HG02610 (cell line): ENCODE measurements at regions not wholly inside any gene's neighbourhood (a gene's known extent, or its start where the extent isn't known, plus 50 kb on each side); places are given as distances from the start of the nearest gene placed in this dataset.
"Not testable (repeated sequence)": the region's sequence is repeated elsewhere in the genome, so short reads cannot be mapped to it uniquely, and the experiment has no call there.

Experiments used
- ATAC-seq: cut with Tn5 transposase; IDR thresholded peaks from one replicate; pipeline ENCODE4 v1.9.1; 2021; ENCODE audit warnings: mild to moderate bottlenecking, moderate library complexity; ENCODE audit not compliant: unreplicated experiment

DNA sequence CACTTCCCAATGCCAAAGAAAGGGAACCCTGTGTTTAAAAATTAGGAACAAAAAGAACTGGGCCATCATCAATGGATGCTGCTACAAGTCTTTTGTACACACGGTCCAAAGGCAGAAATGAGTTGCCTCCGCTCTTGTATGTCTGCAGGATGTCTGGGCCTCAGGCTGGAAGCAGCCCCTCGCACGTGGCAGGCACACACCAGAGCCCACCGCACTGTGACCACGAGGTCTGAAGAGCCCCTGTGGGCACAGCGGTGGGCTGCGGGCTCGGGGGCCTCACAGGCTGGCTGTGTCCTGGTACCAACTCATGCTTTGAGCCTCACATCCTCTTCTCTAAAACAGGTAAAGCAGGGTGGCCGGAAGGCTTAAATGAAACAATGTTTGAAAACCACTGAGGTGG lies 309.3 kb downstream of the C16orf95 start:
- ATAC-seq = no peak

DNA sequence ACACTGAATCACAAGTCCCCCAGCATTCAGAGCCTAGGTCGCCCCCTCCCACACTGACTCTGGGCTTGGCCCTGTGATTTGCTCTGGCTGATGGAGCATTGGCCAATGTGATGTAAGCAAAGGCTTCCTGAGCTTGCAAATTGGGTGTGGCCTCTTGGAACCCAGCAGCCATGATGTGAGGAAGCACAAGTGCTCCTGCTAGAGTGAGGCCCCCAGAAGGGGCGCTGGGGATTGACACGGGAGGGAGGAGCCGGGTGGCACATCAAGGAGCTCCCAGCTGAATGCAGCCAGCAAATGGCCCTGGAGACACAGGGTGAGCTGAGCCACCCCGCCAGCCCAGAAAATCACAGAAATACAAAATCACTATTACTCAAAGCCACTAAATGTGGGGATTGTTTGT lies 308.5 kb downstream of the C16orf95 start:
- no peak for ATAC-seq

DNA sequence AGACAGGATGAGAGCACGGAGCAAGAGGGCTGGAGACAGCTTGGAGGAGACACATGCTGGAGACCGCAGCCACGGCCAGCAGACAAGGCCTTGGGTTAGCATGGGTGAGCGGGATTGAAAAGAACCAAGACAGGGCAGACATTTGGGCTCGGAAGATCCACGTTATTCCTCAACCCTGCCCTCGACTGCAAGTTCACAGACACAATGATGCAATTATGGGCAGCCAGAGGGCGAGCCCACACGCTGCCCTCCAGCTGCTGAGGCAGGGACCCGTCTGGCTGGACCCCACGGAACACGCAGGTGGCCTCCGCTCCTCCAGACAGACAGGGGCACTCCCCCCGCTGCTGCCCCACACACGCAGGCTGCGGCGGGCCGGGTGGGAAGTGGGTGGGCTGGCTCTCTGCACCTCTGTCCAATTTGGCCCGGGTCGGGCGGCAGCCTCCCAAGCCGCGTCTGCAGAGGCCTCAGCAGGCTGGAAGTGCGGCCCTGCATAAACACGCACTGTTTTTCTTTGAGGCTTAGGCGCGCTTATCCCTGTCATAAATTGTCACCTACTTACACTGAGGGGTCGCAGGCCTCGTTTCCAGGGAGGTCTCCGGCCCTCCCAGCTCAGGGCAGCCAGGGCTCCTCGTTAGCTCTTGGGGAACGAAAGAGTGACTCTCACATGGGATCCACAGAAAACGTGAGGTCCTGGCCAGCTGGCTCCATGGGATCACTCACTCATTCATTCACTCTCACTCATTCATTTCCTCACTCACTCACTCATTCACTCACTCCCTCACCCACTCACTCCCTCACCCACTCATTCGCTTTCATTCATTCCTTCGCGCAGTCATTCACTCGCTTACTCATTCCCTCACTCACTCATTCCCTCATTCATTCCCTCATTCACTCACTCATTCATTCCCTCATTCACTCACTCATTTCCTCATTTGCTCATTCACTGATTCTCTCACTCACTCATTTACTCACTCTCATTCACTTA lies 303.9 kb downstream of the C16orf95 start:
- ATAC-seq = no peak

DNA sequence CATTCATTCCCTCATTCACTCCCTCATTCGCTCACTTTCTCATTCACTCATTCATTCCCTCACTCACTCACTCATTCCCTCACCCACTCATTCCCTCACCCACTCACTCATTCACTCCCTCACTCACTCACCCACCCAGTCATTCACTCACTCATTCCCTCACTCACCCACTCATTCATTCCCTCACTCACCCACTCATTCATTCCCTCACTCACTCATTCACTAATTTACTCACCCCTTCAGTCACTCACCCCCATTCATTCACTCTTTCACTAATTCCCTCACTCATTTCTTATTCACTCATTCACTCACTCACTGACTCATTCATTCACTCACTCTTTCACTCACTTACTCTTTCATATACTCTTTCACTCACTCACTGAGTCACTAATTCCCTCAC lies 303.1 kb downstream of the C16orf95 start:
- ATAC-seq = no peak

DNA sequence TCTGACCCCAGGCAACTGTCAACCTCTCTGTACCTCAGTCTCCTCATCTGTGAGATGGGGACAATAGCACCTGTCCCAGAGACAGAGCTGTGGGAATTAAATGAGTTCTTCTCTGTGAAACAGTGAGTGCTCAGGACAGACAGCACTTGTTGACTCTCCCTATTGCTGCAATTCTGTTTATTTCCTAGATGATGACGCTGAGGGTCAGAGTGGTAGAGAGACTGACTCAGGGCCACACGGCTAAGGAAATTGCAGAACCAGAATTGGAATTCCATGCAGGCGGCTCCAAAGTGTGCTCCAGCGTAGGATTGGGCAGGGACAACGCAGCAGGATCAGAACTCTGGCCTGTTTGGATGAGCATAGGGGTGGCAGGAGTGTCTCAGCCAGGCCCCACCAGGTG lies 302.2 kb downstream of the C16orf95 start:
- no peak for ATAC-seq

DNA sequence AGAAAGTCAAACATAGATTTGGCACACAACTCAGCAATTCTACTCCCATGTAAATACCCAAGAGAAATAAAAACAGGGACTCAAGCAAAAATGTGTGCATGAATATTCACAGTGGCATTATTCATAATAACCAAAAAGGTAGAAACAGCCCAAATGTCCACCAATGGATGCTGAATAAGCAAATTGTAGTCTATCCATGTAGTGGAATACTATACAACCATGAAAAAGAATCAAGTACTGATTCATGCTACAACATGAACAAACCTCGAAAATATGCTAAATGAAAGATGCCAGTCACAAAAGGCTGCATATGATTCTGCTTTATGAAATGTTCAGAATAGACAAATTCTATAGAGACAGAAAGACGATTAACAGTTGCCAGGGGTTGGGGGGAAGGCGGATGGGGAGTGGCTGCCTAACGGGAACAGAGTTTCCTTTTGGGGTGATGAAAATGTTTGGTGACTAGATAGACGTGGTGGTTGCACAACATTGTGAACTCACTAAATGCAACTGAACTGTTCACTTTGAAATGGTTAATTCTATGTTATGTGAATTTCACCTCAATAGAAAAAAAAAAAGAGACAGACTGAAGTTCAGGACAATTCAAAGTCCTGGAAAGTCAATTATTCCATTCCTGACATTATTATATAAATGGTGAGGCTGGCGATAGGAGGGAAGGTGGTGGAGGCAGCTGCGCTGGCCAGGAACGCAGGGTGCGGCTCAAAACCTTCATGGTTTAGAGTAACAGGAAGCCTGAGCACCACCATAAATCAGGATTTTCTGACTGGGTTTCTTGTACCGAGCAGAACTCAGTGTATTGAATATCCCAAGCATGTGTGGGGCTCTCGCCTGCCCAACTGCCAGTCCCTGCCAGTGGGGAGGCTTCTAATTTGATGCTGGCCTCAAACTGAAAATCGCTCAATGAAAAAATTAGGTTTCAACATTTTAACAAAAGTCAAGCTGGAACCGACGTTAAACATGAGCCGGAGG lies 300.9 kb downstream of the C16orf95 start:
- no peak for ATAC-seq

DNA sequence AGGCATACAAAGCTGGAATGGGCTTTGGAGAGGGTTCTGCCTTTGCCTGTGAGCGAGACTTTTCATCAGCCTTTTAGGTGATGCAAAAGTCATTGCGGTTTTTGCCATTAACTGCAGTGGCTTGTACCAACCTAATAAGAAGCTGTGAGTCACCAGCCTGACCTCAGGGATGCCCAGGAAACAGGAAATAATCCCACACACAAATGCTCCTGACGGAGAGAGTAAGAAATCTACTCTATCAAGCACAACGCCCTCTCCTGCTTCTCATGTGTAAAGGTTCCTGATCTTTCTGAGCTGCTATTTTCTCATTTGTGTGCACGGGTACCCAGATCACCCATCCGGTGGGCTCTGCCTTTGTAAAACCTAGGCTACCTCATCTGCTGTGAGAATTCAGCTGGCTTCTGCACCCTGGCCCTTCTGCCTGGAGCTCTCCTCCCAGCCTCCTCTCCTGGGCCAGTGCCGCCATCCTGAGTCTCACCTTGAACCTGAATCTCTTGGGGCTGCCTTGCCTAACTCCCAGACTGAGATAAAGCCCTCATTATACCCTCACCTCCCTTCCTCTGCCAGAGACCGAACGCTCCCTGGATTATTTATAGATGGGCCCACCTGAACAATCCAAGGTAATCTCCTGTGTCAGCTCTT lies 299.7 kb downstream of the C16orf95 start:
- no peak for ATAC-seq

DNA sequence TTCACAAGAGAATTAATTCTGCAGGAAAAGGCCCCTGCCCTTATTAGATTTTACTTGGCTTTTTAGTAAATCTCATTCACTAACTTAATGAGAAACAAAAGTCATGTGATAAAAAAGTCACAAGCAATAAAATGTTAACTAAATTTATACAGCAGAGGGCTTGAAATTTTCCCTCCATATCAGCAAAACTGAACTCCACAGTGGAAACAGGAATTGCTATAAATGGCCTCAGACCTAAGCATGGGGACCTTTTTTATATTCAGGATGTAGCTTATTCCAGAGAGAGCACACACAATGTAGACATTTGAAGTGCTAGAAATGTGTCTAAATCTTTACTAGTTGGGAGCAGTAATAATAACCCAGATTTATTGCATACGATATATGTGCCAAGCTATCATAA lies 291.5 kb downstream of the C16orf95 start:
- no peak for ATAC-seq

DNA sequence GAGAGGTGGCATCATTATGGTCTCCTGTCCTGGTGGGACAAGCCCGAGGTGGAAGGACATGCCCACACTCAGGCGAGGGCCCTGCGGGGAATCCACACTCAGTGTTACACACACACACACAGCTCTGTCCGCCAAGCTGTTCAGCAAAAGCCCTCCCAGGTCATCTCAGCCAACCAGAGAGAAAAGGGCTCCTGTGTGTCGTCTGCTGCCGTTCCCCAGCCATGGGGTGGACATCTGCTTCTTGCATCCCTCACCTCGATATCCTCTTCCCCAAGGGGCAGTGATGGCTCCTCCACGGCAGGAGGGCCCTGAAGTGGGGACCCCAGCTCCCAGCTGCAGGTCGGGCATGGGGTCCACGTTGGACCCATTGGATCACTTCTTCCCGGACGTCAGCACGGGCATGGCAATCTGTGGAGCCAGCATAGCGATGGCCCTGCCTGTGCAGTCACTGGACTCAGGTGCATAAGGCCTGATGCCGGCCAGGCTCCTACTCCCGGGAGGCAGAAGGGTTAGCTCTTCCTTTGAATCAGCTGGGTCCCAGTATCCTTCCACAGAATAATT lies 290.1 kb downstream of the C16orf95 start:
- ATAC-seq = no peak

DNA sequence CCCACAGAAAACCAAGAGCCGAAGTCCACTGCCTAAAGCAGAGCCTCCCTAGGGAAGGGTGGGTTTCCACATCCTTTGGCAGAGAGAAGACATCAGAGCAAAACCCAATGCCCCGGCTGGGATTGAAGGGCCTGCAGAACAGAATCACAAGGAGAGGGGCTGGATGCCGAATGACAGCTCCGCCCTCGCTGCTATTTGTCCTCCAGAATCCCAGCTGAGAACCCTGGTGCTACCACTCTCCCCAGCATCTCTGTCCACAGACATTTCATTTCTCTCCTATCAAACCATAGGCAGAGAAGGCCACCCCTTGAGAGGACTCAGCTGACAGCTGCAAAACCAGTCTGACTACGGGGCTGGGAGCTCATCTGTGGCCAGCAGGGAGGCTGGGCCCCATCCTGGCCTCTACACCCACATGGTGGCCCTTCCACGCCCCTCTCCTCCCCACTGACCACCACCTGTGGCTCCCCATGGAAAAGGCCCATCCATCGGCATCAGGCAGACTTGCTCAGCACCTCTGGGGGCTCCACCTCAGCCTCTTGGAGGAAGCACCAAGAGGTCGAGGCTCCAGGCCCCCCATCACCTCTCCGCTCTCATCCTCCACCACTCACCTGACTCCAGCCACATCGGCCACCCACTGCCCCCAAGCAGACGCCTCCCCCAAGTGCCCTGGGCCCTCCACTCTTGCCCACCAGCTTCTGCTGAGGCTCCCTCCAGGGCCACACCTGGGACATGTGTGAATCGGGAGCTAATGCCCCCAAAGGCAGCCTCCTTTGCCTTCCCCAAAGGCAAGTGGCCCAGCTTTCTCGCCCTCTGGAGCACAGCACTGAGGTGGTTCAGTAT lies 288.5 kb downstream of the C16orf95 start:
- ATAC-seq = no peak

DNA sequence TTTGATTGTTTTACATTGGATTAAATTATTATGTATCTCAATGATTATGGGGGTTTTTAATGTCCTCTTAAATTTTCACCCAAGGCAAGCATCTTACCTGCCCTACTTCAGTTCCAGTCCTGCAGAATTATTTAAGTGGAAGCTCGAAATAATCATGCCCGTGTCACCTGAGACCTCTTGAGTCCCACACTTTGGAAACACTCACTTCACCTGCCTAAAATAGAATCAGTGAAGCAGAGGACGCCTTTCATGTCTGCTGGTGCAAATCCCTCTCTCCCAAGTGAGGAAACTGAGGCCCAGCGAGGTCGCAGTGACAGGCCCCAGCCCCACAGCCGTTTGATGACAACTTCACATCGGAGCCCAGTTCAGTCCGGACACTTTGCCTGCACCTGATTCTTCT lies 284.6 kb downstream of the C16orf95 start:
- ATAC-seq = no peak

DNA sequence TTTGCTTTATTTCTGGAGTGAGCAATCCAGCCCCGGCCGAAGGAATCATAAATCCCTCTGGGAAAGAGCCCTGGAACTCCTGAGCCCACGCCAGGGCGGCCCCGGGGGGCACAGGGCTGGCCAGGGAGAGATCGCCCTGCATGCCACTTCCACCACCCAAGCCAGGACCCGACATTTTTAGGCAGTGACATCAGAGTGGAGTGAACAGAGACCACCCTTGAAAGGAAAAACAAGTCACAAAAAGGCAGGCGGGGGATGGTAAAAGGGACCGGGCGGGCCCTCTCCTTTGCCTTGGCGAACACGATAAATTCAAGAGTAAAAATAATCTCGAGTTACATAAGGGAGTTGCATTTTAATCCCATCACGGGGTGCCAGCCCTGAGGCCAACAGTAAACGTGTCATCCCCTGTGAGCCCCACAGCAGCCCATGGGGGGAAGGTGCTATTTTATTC lies 284.1 kb downstream of the C16orf95 start:
- no peak for ATAC-seq

DNA sequence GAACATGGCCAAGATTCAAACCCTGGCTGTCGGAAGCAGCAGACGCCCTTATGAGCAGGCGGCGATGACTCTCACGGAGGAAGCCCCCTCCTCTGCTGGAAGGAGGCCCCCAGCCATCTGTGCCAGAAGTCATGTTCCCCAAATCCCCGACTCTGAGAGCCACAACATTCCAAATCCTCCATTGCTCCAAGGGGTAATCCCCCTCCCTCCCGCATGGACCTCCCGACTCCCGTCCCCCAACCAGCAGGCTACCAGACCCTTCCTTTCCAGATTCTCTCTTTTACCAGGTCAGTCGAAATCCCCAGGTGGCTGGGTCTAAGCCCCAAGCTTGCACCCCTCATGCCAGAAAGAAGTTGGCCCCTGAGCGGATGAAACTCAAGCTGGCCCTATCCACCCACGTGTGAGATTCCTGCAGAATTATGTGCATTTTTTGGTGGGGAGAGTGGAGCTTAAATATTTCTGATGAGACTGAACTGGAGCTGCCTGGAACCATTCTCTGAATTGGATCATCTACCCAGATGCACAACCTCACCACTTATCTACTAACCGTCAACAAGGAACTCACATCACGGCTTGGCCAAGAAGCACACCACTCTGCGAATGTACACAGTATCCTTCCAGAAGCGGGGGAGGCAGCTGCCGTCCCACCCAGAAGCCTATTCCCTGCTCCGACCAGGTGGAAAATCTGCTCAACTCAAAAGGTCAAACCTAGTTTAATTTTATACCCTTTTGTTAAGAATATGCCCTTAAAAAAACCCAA lies 283.5 kb downstream of the C16orf95 start:
- ATAC-seq = no peak

DNA sequence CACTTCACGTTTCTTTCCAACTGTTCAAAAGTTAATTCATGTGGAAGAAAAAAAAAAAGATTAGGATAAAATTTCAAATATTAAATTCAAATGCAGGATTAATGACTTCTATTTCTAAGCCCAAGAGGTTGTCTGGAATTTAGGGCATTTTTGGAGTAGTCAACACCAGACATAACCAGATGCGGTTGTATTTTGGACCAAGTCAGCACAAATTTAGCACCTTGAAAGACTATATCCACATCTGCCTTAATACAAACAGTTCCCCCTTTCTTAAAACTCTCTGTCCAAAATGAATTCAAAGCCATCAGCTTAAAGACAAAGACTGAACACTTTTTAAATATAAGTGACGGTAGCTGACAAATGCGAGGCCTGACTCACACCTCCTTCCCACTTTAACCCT lies 282.9 kb downstream of the C16orf95 start:
- ATAC-seq = no peak

DNA sequence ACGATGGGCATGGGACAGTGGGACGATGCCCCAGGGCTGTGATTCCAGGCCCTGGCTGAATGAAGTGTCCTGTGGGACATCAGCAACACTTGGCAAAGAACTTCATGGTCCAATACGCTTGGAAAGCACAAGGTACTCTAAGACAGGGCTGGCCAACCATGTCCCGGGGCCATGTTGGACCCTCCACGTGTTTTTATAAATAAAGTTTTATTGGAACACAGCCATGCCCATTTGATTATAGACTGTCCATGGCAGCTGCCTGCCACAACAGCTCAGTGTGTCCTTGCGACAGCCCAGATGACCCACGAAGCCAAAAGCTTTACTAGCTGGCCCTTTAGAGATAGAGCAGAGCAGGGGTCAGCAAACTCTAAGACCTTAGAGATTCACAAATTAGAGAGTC lies 282.1 kb downstream of the C16orf95 start:
- no peak for ATAC-seq

DNA sequence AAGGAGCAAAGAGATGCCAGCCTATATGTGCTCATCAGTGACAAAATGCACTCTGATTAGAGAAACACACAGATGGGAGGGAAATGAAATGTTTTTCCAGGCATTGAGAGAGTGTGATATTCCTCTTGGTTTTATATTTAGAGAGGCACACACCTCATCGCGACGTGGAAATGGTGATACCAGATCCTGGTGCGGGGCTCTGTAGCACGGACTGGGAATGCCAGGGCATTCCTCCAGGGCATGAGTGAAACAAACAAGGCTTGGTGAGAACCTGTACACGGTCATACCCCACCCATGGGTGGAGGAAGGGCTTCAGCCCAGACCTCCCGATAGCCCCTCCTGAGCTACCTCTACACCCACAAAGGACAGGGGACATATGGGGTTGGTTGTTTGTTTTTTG lies 280.2 kb downstream of the C16orf95 start:
- no peak for ATAC-seq

DNA sequence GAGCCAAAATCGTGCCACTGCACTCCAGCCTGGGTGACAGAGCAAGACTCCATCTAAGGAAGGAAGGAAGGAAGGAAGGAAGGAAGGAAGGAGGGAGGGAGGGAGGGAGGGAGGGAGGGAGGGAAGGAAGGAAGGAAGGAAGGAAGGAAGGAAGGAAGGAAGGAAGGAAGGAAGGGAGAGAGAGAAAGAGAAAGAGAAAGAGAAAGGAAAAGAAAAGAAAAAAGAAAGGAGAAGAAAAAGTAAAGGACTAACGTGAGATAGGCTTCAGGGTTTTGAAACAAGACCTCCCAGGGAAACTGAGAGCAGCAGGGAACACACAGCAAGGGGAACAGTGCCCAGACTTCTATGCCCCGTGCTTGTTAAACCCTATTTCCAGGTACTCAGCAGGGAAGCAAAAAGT lies 278.7 kb downstream of the C16orf95 start:
- not testable (repeated sequence) for ATAC-seq

DNA sequence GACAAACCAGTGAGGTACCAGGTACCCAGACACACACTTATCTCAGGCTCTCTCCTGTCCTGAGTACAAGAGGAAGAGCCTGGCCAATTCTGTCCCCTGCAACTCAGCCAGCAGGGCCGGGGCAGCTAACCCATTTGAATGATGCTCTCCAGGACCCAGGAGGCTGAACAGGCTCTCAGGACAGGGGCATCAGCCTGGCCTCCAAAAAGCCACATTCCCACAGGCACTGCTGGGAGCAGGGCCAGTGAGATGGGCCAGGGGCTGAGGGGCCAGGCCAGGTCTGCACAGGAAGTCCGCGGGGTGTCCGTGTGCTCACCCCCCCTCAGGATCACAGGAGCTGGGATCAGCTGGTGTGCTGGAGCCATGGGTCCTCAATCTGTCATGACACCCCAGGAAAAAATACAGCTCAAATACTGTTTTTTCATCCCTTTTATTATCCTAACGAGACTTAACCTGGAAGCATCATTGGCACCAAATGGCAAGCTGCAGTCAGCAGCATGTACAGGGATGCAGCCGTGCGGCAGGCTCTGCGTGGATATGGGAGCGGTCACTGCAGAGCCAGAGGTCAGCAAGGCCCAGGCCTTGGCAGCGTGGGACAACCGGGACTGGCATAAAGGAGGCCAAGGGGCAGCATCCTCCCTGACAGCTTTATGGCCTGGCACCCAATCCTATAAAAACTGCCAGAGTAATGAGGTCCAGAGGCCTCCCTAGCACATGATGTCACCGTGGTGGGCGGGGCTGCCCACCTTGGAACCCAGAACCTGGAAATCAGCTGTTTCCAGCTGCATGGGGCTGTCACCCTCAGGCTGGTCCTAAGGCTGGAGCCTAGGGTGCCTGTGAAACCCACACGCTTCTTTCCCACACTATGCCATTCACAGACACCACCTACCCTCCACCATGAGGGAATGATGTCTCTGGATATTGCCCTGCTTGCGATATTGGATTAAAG lies 276.7 kb downstream of the C16orf95 start:
- ATAC-seq = no peak
